ENCODE measurements at regions not wholly inside any gene's neighbourhood (a gene's known extent, or its start where the extent isn't known, plus 50 kb on each side); places are given as distances from the start of the nearest gene placed in this dataset.

GRCh38 chr13:23518231-23518630 is 52.0 kb upstream of the TNFRSF19 start:
- no peak for DNase-seq (ENCODE audit: low read depth)

More at GRCh38 chr13:23518231-23518630, 52.0 kb upstream of the TNFRSF19 start:
- H3K36me3 ChIP-seq (ENCODE audit: control insufficient read depth, insufficient read depth, low read length), result no peaks in the 10 kb centered on the region
- H3K4me3 ChIP-seq (ENCODE audit: low read depth, low read length), result no peak overlapping the region
- H3K27me3 ChIP-seq (ENCODE audit: control insufficient read depth, insufficient read depth, low read length), result no peaks in the 10 kb centered on the region
- no peak for TF ChIP-seq CTCF (IDR thresholded peaks at IDR 0.05; ENCODE audit: insufficient read depth, low read length, poor library complexity, severe bottlenecking)
